Psoas muscle (tissue), 7 donors: ENCODE measurements at regions not wholly inside any gene's neighbourhood (a gene's known extent, or its start where the extent isn't known, plus 50 kb on each side); places are given as distances from the start of the nearest gene placed in this dataset.

Experiments used
- ATAC-seq, 4 donors: fragments of 200-7000 bp; cut with Tn5 transposase; one replicate each; pipeline ENCODE4 v1.9.1; 2020; ENCODE audit warnings: moderate library complexity in 3 of 4, mild to moderate bottlenecking in 2 of 4
- DNase-seq, 2 donors: peaks; one replicate each; pipeline ENCODE4 v3.0.0-alpha.2; 2020
- H3K27ac ChIP-seq: fragments of 200-600 bp; one replicate; pipeline ENCODE4 v1.8.0; 2022
- H3K27me3 ChIP-seq, 3 donors: fragments of 200-600 bp in 1 of 3; one replicate each; pipeline versions ENCODE4 v1.6.1 to v1.8.0; 2013 to 2022; ENCODE audit warnings: low read length in 2 of 3, mild to moderate bottlenecking in 2 of 3, moderate library complexity in 1 of 3; ENCODE audit not compliant: insufficient read depth in 3 of 3
- H3K36me3 ChIP-seq, 2 donors: fragments of 200-600 bp in 1 of 2; one replicate each; pipeline versions ENCODE4 v1.6.1 to v1.8.0; 2013 to 2022; ENCODE audit warnings: low read depth in 1 of 2, mild to moderate bottlenecking in 1 of 2, moderate library complexity in 1 of 2; ENCODE audit not compliant: insufficient read depth in 1 of 2
- H3K4me1 ChIP-seq: fragments of 200-600 bp; one replicate; pipeline ENCODE4 v1.8.0; 2022
- H3K4me3 ChIP-seq: fragments of 200-600 bp; one replicate; pipeline ENCODE4 v1.8.0; 2022; ENCODE audit warnings: mild to moderate bottlenecking
- H3K9me3 ChIP-seq: fragments of 200-600 bp; one replicate; pipeline ENCODE4 v1.8.0; 2022
- WGBS, 3 donors: extraction: QIAGEN DNeasy Blood & Tissue Kit; methylation state at CpG; one replicate each; pipeline versions ENCODE4 v1.1.6 to v1.1.7; 2013; 5-methylcytosine and 5-hydroxymethylcytosine counted together
- intact Hi-C, 2 donors: fragments of 100-400 bp; cut with DNase I; formaldehyde crosslinking; loops; one replicate each; pipeline versions ENCODE4 v1.11.0 to v1.14.2; 2022
- TF ChIP-seq, protein P1 (sequence below): fragments of 200-600 bp; IDR thresholded peaks from one replicate; pipeline ENCODE4 v1.8.0; 2022; ENCODE audit warnings: antibody characterized with exemption
- donor health status: healthy with polysubstance abuse.
- donor health status: DM: no; HTN: no; CAD: no; lungs with moderate emphysema.
- donor health status: Bipolar disorder and iron deficiency.
- donor health status: healthy.
- donor health status: DM: yes; HTN: yes; CAD: no.
- donor health status: DM: no; HTN: no; CAD: no.
- donor health status: DM: yes; HTN: yes; CAD: no.

DNA sequence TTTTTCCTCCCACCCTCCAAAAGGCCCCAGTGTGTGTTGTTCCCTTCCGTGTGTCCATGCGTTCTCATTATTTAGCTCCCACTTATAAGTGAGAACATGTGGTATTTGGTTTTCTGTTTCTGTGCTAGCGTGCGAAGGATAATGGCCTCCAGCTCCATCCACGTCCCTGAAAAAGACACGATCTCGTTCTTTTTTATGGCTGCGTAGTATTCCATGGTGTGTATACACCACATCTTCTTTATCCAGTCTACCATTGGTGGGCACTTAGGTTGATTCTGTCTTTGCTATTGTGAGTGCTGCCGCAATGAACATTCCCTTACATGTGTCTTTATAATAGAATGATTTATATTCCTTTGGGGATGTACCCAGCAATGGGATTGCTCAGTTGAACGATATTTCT lies 177.8 kb downstream of the ETS2 start:
- intact Hi-C loops: loop anchor here (5.0 to 10.0 kb wide), 3 partner anchors 56 to 179 kb away; partner anchors contain the start of gene ETS2 (in 1 of the 2)
- no peaks in the 10 kb centered on the region for H3K9me3 ChIP-seq
- DNase-seq (no peak), ATAC-seq (no peak)
- peaks cover 46% of the 10 kb centered on the region for H3K4me1 ChIP-seq
- no peak overlapping the region for H3K4me3 ChIP-seq
- no peaks in the 10 kb centered on the region for H3K36me3 ChIP-seq
- no peak overlapping the region for H3K27ac ChIP-seq
- no peaks in the 10 kb centered on the region for H3K27me3 ChIP-seq
- 83 to 87% (median 86%) methylated on average over 10 of the region's 10 CpGs for WGBS, 3 donors
- TF ChIP-seq, protein P1, sequence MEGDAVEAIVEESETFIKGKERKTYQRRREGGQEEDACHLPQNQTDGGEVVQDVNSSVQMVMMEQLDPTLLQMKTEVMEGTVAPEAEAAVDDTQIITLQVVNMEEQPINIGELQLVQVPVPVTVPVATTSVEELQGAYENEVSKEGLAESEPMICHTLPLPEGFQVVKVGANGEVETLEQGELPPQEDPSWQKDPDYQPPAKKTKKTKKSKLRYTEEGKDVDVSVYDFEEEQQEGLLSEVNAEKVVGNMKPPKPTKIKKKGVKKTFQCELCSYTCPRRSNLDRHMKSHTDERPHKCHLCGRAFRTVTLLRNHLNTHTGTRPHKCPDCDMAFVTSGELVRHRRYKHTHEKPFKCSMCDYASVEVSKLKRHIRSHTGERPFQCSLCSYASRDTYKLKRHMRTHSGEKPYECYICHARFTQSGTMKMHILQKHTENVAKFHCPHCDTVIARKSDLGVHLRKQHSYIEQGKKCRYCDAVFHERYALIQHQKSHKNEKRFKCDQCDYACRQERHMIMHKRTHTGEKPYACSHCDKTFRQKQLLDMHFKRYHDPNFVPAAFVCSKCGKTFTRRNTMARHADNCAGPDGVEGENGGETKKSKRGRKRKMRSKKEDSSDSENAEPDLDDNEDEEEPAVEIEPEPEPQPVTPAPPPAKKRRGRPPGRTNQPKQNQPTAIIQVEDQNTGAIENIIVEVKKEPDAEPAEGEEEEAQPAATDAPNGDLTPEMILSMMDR: no peak

GRCh38 chr21:38982804-38983203 lies 177.1 kb downstream of the ETS2 start:
- H3K36me3 ChIP-seq: no peaks in the 10 kb centered on the region
- 92 to 97% (median 96%) methylated on average over 11 of the region's 11 CpGs for WGBS, 3 donors
- no peak for ATAC-seq
- intact Hi-C loops: loop anchor here (5.0 to 10.0 kb wide), 3 partner anchors 56 to 178 kb away; partner anchors contain the start of gene ETS2 (in 1 of the 2)
- H3K4me1 ChIP-seq: peaks cover 38% of the 10 kb centered on the region
- no peak for DNase-seq
- H3K4me3 ChIP-seq: no peak overlapping the region
- no peak overlapping the region for H3K27ac ChIP-seq
- TF ChIP-seq, protein P1: no peak
- no peaks in the 10 kb centered on the region for H3K27me3 ChIP-seq
- no peaks in the 10 kb centered on the region for H3K9me3 ChIP-seq

GRCh38 chr21:38982096-38982495 lies 176.4 kb downstream of the ETS2 start:
- WGBS, 3 donors: 68 to 75% (median 72%) methylated on average over 9 of the region's 9 CpGs
- intact Hi-C loops: loop anchor here (5.0 to 10.0 kb wide), 3 partner anchors 55 to 177 kb away; partner anchors contain the start of gene ETS2 (in 1 of the 2)

DNA sequence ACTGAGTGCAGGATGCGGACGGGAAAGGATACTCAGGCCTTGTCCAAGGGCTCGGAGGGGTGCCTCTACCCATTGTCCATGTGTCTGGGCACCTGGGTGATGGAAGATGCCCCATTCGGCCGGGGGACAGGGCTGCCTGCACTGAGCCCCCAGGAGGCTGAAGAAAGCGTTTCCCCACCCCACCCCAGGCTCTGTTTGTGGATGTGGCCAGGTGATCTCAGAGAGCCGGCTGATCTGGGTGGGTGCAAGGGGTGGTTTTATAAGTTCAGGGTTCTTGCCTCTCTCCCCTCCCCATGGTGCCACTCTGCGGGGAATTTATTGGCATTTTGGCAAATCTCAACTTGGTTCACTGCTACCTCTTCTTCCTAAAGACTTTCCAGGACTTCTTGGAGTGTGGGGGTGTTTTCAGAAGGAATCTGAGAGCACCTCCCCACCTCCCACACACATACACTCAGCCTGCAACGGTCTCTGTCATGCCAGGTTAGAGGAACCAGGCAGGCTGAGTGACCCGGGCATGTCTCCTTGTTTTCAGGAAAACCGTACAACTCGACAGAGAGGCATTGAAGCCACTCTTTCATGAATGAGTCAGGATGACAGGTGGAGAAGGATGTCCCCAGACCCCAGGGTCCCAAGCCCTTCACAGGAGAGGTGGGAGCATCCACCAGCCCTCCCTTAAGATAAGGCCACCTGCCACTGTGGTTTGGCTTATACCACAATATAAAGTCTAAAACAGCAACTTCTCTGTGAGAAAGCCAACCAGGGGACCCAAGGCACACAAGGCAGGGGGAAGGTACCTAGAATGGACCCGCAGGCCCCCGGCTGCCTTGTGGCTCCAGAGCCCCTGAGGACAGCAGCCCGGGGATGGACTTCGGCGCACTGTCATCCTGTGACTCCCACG lies 174.9 kb downstream of the ETS2 start:
- WGBS, 3 donors: 85 to 92% (median 91%) methylated on average over 16 to 18 of the region's 18 CpGs
- no peak for ATAC-seq
- Histone ChIP-seq H3K4me1 (peaks cover 17% of the 10 kb centered on the region), H3K36me3 (no peaks in the 10 kb centered on the region), H3K4me3 (no peak overlapping the region), H3K27me3 (no peaks in the 10 kb centered on the region), H3K9me3 (no peaks in the 10 kb centered on the region), H3K27ac (no peak overlapping the region)
- DNase-seq: no peak
- TF ChIP-seq, protein P1: no peak
- intact Hi-C loops: loop anchor here (5.0 to 10.0 kb wide), 3 partner anchors 53 to 176 kb away; partner anchors contain the start of gene ETS2 (in 1 of the 2)

More at GRCh38 chr21:38982096-38982495, 176.4 kb downstream of the ETS2 start:
- ATAC-seq (no peak), DNase-seq (no peak)
- Histone ChIP-seq H3K27ac (no peak overlapping the region), H3K9me3 (no peaks in the 10 kb centered on the region), H3K4me1 (peaks cover 31% of the 10 kb centered on the region), H3K4me3 (no peak overlapping the region), H3K36me3 (no peaks in the 10 kb centered on the region), H3K27me3 (no peaks in the 10 kb centered on the region)
- TF ChIP-seq, protein P1: no peak
